Hematopoietic multipotent progenitor cell treated with erythropoietin and hydrocortisone succinate and interleukin-3 and kit ligand, for 8 days (in vitro differentiated cells): ENCODE measurements at regions not wholly inside any gene's neighbourhood (a gene's known extent, or its start where the extent isn't known, plus 50 kb on each side); places are given as distances from the start of the nearest gene placed in this dataset.
"Not testable (repeated sequence)": the region's sequence is repeated elsewhere in the genome, so short reads cannot be mapped to it uniquely, and the experiment has no call there.

Experiments used
- DNase-seq: peaks from one replicate; pipeline ENCODE4 v3.0.0-alpha.2; 2015

DNA sequence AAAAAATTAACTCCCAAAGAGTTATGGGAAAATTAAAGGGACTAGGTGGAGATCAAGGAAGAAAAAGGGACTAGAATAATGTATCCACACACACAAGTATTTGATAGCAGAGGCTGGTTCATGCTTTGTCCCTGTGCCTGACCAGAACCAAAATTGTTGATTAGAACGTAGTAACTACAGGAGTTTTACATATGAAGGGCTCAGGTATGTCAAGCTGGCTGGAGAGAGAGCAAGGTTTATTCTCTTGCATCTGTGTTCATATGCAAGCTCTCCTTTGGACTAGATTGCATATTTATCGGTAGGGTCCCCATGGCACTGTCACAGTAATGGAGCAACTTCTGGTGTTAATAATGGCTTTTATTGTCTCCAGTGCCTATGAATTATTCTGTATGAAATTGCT, 239.9 kb upstream of the TRPM3 start:
- no peak for DNase-seq

DNA sequence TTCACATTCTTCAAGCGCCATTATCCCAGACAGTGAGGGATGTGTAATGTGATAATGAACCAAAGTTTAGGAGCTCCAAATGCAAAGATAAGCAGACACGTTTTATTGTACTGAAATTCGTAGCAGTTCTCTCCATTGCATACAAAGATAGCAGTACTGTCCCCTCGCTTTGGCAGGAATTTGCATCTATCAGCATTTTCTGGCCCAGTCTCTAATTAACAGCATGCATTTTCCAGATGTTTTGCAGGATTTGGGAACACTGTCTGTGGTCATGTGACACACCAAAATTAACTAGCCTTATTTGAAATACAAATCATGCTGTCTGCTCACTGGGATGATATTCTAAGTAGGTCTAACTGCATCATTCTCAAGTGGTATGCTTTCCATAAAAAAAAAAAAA, 235.9 kb upstream of the TRPM3 start:
- no peak for DNase-seq

DNA sequence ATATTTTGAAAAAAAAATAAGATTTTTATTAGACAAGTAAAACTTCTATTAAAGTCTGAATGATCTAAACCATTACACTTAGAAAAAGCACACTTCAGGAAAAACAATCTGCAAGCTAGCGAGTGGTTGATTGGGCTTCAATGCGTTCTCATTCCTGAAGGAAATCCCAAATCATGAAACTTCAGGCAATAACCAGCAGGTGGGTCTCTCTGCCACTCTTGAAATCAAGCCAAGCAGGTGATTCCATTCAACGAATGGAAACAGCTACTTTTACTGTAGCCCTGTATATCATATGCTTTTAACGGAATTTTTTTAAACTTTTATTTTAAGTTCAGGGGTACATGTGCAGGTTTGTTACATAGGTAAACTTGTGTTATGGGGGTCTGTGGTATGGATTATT, 234.5 kb upstream of the TRPM3 start:
- DNase-seq, result no peak

DNA sequence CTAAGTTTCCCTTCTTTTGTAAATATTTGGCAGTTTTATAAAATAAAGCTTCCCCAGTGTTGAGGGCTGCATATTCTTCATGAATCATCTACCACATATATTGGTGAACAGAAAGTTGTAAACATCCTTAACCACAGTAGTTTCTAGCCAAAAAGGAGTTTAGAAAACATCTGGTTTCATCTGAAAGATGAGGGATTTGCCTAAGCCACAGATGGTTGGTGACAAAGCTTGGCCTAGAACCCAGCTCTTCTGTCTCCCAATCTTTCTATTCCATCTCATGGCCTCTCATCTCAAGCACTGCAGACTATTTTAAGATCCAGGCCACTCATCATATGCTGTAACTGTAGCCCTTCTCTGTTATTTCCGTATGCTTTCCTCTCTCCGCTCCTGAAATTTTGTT, 232.3 kb upstream of the TRPM3 start:
- DNase-seq, result no peak

DNA sequence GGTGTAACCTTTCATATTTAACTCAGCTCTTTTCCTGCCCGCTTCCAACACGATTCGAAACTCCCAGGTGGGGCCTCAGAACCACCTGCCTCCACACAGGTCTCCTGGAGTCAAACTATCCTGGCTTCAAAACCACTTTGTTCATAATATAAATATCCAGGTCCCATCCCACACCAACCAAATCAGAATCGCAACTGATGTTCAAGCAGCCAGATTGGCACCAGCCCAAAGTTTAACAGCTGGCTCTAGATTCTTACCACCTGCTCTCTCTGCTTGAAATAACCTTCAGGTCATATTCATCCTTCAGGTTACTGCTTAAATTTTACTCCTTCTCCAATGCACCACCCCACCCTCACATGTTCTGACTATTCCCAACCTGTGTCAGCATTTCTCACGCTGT, 231.4 kb upstream of the TRPM3 start:
- DNase-seq, result no peak

DNA sequence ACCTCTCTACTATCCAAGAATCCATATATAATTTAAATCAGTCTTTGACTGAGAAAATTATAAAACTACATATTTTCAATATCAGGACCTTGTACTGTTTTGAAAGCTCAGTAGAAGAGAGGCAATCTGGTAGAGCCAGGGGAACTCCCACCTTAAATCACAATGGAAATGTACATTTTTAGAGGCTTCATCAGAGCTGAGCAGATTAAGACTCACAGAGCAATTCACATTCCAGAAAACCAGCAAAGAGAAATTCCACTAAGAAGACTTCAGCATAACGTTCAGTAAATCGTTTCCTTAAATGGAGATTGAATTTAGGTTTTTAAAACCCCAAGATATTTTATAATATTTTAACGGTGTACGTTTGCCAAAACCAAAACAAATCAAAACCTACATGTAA, 227.8 kb upstream of the TRPM3 start:
- DNase-seq, result no peak

DNA sequence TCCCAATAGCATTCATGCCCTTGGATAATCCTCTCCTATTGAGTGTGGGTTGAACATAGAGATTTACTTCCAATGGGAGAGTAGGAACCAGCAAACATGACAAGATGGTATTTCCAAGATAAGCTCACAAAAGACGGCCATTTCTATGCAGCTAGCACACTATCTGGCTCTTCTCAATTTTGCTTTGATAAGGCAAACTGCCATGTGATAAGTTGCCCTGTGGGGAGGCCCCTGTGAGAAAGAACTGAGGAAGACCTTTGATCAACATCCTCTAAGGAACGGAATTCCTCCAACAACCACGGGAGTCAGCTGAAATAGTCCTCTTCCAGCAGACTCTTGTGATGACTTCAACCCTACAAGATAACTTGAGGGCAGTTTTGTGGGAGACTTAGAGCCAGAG, 211.9 kb upstream of the TRPM3 start:
- no peak for DNase-seq

DNA sequence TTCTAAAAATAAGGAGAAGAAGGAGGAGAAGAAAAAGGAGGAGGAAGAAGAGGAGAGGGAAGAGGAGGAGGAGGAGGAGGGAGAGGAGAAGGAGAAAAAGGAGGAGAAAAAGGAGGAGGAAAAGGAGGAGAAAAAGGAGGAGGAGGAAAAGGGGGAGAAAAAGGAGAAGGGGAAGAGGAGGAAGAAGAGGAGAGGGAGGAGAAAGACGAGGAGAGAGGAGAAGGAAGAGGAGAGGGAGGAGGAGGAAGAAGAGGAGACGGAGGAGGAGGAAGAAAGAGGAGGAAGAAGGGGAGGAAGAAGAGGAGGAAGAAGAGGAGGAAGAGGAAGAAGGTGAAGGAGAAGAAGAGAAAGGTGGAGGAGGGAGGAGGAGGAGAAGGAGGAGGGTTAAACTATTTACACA, 210.2 kb upstream of the TRPM3 start:
- DNase-seq, result no peak

DNA sequence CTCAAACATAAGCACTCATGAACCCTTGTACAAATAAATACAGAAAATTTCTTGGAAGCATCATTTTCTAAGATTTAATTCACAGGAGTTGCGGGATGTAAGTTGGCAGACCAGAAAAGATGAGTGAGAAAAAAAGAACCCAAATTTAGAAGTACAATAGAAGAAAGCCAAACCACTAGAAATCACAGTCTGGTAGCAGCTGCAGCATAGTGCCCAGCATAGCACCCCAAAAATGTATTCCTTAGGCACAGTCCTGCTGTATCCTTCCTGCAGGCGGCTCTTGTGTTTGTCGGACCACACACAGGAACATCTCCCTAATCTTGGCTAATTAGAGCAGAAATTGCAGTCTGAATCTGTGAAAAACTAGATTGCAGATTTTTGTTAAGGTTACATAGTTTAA, 208.5 kb upstream of the TRPM3 start:
- DNase-seq, result no peak

DNA sequence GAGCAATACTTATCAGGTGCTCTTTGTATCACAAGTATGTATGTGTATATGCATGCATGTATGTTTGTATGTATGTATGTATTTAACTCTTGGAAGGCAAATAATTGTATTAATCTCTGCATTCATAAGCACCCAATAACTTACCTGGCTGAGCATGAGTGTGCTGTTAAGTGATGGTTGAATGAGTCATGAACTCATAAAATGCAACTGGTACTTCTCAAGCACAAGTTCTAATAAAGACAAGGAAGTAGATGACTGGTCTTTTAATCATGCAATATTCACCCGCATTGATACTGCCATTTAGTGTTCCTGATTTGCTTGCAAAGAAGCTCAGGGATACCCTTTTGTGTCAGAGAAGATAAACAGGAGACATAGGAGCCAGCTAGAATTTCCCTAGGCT, 204.9 kb upstream of the TRPM3 start:
- DNase-seq, result no peak

DNA sequence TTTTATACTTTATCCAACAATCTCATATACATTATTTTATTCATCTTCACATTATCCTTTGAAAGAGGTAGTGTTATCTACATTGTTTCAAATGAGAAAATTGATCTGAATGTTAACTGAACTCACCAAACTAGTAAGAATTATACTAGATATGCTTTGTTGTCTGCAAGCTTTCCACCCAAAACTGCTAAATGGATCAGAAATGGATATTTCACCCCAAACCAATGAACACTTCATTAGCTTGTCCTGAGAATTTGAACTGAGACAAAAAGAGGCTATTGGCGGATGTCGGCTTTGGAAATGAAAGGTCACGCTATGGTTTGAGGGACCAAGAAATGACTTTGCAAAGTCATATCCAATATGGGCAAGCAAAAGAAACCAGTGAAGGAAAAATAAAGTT, 201.9 kb upstream of the TRPM3 start:
- DNase-seq, result no peak

DNA sequence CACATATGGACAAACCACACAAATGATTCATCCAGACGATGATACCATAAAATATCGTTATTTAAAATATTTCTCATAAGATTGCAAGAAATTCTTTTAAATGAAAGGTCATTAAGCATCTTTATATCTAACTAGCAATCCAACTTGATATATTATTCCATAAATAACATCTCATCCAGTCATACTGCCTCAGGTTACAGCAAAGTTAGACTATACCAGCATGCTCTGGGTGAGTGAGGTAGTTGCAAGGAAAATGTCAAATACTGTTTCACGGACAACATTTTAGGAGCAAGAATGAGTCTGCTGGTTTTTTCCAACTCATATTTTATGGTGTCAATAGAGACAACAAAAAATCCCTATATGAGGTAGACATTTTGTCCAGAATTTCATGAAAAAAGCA, 200.9 kb upstream of the TRPM3 start:
- DNase-seq, result no peak

DNA sequence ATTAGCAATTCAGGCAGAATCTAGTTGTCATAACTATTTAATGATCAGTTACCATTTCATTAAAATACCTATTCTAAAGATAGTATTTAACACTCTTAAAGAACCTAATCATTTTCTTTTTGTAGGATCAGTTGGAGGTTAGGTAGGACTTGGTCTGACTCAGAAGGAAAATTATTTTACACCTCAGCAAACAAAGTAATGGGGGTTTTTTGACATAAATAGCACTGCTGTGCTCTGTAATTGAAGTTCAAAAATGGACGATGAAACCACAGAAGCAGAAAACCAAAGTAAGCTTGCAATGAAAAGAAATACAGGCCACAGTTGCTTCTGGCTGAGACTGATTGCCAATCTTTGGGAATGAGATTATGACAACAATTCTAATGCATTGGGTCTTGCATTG, 187.0 kb upstream of the TRPM3 start:
- no peak for DNase-seq

DNA sequence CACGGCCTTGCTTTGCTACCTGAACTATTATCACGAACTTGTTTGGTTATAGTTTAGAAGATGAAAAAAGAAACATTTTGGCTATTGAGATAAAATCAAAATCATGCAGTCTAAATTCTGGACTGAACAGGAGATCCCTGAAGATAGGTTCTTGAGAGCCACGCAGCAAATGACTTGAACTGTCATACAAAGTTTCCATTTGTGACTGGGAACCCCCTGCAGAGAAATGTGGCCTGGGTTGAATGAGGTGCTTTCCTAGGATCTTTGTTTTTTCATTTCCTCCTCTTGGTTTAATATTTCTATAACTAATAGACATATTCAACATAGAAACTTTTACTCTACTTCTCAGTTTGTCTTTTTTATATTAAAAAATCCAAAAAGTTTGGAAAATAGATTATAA, 184.7 kb upstream of the TRPM3 start:
- no peak for DNase-seq

DNA sequence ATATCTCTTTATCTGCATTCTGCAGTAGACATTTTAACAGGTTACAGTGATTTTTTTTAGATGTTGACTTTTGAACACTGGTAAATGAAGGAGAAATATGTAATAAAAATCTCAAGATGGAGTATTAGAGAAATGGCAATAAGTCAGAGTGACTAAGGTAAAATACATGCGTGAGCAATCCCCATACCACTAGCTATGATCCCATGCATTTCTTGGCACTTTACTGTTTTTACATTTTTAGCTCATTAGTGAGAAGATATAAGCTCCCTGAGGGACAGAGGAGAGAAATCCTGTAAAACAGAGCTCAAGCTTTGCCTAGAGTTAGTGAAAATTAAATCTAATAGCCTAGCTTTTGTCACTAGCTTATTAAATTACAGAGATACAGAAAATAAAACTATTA, 181.9 kb upstream of the TRPM3 start:
- no peak for DNase-seq

DNA sequence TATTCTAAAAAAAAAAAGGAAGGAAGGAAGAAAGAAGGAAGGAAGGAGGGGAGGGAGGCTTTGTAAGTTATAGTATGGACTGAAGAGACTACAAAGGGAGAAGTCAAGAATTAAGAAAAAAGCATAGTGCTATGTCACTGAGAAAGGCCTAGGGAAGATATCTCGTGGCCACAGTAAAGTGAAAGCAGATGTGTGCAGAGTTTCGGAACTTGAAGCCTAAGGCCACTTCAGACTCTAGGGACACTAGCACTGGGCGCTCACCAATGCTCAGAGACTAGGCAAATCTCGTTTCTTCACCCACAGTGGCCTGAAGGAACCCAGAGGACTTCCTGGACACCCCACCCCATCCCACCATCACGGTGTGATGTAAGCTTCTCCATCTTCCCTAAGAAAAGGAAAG, 181.4 kb upstream of the TRPM3 start:
- DNase-seq, result no peak

DNA sequence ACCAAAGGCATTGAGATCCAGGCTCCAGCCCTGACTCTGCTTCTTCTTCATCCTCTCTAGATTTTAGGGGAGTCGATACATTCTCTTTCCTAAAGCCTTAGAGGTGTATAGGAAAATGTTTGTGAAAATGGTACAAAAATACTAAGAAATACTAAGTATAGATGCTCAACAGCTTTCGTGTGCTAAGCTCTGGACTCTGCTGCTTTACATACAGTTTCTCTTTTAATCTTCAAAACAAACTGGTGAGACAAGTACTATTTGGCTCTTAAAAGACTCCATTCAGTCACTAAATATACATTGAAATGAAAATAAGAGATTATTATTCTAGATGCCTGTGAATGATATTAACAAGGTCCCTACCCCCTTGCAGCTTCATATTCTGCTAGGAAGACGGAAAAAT, 174.5 kb upstream of the TRPM3 start:
- no peak for DNase-seq

DNA sequence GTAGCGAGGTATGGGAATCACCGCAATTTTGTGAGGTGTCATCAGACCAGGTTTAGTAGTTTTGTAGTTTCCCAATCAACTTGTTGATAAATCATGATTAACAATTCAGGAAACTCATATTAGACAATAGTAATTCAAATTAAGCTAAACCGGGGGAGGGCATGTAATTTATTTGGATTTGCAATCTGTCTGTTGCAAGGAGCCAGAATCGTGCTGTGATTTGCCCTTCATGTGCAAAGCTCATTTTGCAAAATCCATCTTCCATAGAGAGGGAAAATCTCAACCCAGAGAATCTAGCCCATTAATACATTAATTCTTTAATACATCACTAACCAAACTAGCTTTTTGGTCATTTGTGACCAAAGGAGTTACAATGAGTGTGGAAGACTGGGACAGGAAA, 164.7 kb upstream of the TRPM3 start:
- no peak for DNase-seq

DNA sequence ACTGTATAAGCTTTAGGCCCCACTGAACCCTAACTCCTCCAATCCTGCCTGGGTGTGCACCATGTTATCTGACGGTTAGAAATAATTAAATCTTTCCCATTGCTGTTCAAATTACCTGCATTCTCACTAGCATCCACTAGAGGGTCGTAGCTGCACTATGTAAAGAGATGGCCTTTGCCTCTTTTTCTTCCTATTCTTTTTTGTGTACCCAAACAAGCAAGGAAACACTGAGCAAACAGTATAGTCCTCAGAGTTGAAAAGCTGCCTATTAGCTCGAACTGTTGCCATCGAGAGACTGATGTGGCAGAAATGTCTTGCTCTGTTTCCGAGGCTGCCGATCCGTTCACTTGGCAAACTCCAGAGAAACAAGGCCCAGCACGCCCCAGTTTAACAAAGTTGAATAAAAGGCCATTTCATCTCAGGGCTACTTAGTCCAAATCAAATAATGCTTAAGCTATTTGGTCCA, 163.8 kb upstream of the TRPM3 start:
- peak; percentile 73 for DNase-seq

DNA sequence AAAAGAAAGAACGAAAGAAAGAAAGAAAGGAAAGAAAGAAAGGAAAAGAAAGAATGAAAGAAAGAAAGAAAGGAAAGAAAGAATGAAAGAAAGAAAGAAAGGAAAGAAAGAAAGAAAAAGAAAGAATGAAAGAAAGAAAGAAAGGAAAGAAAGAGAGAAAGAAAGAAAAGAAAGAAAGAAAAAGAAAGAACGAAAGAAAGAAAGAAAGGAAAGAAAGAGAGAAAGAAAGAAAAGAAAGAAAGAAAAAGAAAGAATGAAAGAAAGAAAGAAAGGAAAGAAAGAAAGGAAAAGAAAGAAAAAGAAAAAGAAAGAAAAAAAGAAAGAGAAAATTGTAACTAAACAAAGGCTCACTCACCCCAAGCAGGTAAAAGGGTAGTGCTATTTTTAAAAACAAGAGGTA, 160.7 kb upstream of the TRPM3 start:
- not testable (repeated sequence) for DNase-seq

DNA sequence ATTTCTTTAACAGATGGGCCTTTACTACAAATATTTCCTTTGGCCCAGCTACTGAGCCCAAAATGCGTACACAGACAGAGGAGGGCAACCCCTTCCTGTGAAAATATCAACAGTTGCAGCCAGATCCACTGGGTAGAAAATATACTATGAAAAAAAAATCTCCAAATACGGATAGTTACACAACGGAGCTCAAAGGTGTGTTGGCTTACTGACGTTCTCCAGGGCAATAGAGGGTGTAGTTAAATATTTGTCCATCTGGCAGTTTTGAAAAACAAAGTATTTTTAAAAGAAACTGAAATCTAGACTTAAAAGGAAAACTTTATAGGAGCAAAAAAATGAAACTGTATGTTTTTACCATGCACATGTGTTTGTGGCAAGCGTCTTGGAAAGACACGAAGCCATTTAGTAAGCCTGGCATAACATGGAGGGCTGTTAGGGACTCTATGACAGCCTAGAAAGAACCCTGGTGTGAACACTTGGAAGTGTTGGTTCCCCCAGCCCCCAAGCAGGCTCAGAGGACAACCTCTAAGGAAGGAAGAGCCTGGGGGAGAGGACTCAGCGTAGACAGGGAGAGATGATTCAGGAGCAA, 157.8 kb upstream of the TRPM3 start:
- no peak for DNase-seq

DNA sequence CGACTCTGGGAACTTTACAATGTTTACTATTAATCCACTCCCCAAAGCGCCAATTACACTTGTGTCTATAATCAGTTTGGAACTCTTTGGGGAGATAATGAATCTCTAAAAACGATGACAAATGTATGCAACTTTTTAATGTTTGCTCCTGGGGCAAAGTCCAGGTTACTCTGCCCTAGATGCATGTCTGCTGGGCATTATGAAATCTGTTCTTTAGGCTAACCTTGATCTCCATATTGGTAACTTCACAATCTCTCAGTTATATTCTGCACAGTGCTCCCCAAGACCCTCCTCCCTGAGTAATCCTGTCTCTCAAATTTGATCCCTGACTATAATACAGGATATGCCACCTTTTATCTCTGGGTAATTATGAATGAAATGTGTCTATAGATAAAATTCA, 152.2 kb upstream of the TRPM3 start:
- DNase-seq, result no peak

DNA sequence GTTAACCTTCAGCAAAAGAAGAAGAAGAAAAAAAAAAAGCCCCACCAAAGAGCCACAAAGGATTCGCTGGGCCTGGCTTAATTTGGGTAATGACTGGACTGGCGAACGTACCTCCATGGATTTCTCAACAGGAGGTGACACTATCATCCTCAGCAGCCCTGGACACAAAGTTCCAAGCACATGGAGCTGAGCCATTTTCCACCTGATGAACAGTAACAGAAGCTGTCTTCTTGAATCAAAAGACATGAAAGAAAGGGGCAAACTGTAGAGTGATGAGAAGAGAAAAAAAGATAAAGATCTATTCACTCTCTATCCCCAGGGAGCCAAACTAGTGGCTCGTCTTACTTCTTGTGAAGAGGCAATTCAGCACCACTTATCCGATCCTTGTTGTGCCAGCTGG, 150.2 kb upstream of the TRPM3 start:
- no peak for DNase-seq

DNA sequence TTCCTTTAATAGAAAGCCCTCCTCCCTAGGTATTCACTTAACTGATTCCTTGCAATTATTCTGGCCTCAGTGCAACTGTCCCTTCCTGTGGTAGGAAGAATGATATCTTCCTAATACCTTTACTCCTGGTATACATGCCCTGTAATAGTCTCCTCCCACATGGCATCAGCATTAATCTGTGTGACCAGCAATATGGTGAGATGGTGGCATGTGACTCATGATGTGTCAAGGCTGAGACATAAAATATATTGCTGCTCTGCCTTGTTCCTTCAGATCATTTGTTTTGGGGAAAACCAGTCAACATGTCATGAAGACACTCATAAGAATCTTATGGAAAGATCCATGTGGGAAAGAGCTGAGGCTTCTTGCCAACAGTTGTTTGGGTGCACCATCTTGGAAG, 149.1 kb upstream of the TRPM3 start:
- no peak for DNase-seq

DNA sequence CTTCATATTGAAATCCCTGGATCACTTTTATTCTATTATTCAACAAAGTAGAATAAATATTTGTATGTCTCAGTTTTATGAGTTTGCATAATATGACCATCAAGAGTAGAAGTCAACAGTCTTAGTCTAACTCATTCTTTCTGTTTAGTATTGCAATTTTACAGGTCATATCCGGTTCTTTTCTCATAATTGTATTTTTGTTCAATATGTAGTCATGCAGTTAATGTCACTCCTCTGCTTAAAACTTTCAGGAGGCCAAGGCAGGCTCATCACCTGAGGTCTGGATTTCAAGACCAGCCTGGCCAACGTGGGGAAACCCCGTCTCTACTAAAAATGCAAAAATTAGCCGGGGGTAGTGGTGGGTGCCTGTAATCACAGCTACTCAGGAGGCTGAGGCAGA, 148.4 kb upstream of the TRPM3 start:
- DNase-seq, result no peak
